22Rv1 (cell line): ENCODE measurements at regions not wholly inside any gene's neighbourhood (a gene's known extent, or its start where the extent isn't known, plus 50 kb on each side); places are given as distances from the start of the nearest gene placed in this dataset.

ENCODE experiments used
- CTCF ChIP-seq: fragments of 450-650 bp; IDR thresholded peaks from 2 replicates; pipeline ENCODE4 v1.5.1; 2017; ENCODE audit warnings: mild to moderate bottlenecking
- ZFX ChIP-seq: fragments of 450-650 bp; IDR thresholded peaks from 2 replicates; pipeline ENCODE4 v1.6.1; 2017; ENCODE audit warnings: antibody characterized with exemption, borderline replicate concordance

- TF ChIP-seq CTCF, result no peak
- no peak for TF ChIP-seq ZFX
These were observed 716.6 kb upstream of the FZD8 start for GRCh38 chr10:36358736-36359135.
